ENCODE measurements at regions not wholly inside any gene's neighbourhood (a gene's known extent, or its start where the extent isn't known, plus 50 kb on each side); places are given as distances from the start of the nearest gene placed in this dataset.
"Not testable (repeated sequence)": the region's sequence is repeated elsewhere in the genome, so short reads cannot be mapped to it uniquely, and the experiment has no call there.

- DNase-seq (ENCODE audit: low read depth): no peak
Observed at GRCh38 chr9:18296702-18297055, 177.3 kb upstream of the ADAMTSL1 start.

GRCh38 chr9:18297056-18297841, 176.7 kb upstream of the ADAMTSL1 start:
- no peak for DNase-seq (ENCODE audit: low read depth)

- DNase-seq (ENCODE audit: low read depth): no peak
Observed at GRCh38 chr9:18299449-18299848, 174.5 kb upstream of the ADAMTSL1 start.

GRCh38 chr9:18305167-18305806, 168.7 kb upstream of the ADAMTSL1 start:
- not testable (repeated sequence) for DNase-seq (ENCODE audit: low read depth)

- DNase-seq (ENCODE audit: low read depth): no peak
Observed at GRCh38 chr9:18314316-18314715, 159.6 kb upstream of the ADAMTSL1 start.

GRCh38 chr9:18317896-18318295, 156.1 kb upstream of the ADAMTSL1 start:
- no peak for DNase-seq (ENCODE audit: low read depth)

GRCh38 chr9:18319918-18320445, 154.0 kb upstream of the ADAMTSL1 start:
- DNase-seq (ENCODE audit: low read depth): no peak

GRCh38 chr9:18324928-18325745, 148.8 kb upstream of the ADAMTSL1 start:
- no peak for DNase-seq (ENCODE audit: low read depth)

GRCh38 chr9:18325746-18326011, 148.3 kb upstream of the ADAMTSL1 start:
- DNase-seq (ENCODE audit: low read depth): not testable (repeated sequence)

- no peak for DNase-seq (ENCODE audit: low read depth)
Observed at GRCh38 chr9:18327121-18327520, 146.8 kb upstream of the ADAMTSL1 start.

- no peak for DNase-seq (ENCODE audit: low read depth)
Observed at GRCh38 chr9:18330401-18331309, 143.3 kb upstream of the ADAMTSL1 start.

- DNase-seq (ENCODE audit: low read depth): no peak
Observed at GRCh38 chr9:18331310-18331684, 142.7 kb upstream of the ADAMTSL1 start.

- DNase-seq (ENCODE audit: low read depth): no peak
Observed at GRCh38 chr9:18331808-18332209, 142.1 kb upstream of the ADAMTSL1 start.

- no peak for DNase-seq (ENCODE audit: low read depth)
Observed at GRCh38 chr9:18333157-18333556, 140.8 kb upstream of the ADAMTSL1 start.

GRCh38 chr9:18335825-18336224, 138.1 kb upstream of the ADAMTSL1 start:
- no peak for DNase-seq (ENCODE audit: low read depth)

- no peak for DNase-seq (ENCODE audit: low read depth)
Observed at GRCh38 chr9:18338042-18338441, 135.9 kb upstream of the ADAMTSL1 start.

GRCh38 chr9:18343784-18344183, 130.2 kb upstream of the ADAMTSL1 start:
- no peak for DNase-seq (ENCODE audit: low read depth)

- no peak for DNase-seq (ENCODE audit: low read depth)
Observed at GRCh38 chr9:18346745-18347144, 127.2 kb upstream of the ADAMTSL1 start.

- no peak for DNase-seq (ENCODE audit: low read depth)
Observed at GRCh38 chr9:18347386-18348082, 126.4 kb upstream of the ADAMTSL1 start.

- DNase-seq (ENCODE audit: low read depth): no peak
Observed at GRCh38 chr9:18348083-18348475, 125.9 kb upstream of the ADAMTSL1 start.

- DNase-seq (ENCODE audit: low read depth): no peak
Observed at GRCh38 chr9:18349530-18349929, 124.4 kb upstream of the ADAMTSL1 start.
